Neural cell (in vitro differentiated cells): ENCODE measurements at regions not wholly inside any gene's neighbourhood (a gene's known extent, or its start where the extent isn't known, plus 50 kb on each side); places are given as distances from the start of the nearest gene placed in this dataset.

Experiments
- H2AFZ ChIP-seq: fragments of 200-600, 300-800 bp; sonication (generic), shearing (Covaris generic); 2 replicates; pipeline ENCODE4 v1.6.0; 2014; ENCODE audit warnings: low read depth, mild to moderate bottlenecking, antibody characterized with exemption, low read length, moderate library complexity
- H3F3A ChIP-seq: fragments of 200-600 bp; shearing (Covaris generic); 2 replicates; pipeline ENCODE4 v1.6.1; 2016; ENCODE audit warnings: mild to moderate bottlenecking, moderate library complexity, mixed read lengths, antibody characterized with exemption, low read length; ENCODE audit not compliant: insufficient read depth, poor library complexity, severe bottlenecking
- H3K27ac ChIP-seq: fragments of 200-600, 300-800 bp; sonication (generic), shearing (Covaris generic); 2 replicates; pipeline ENCODE4 v1.5.1; 2014; ENCODE audit warnings: mild to moderate bottlenecking, low read length, moderate library complexity
- H3K27me3 ChIP-seq: fragments of 300-800, 200-600 bp; sonication (generic), shearing (Covaris generic); 2 replicates; pipeline ENCODE4 v1.6.0; 2014; ENCODE audit warnings: mild to moderate bottlenecking, low read depth, low read length, moderate library complexity; ENCODE audit not compliant: insufficient read depth
- H3K36me3 ChIP-seq: fragments of 300-800, 200-600 bp; sonication (generic), shearing (Covaris generic); 2 replicates; pipeline ENCODE4 v1.5.1; 2014; ENCODE audit warnings: mild to moderate bottlenecking, antibody characterized with exemption, low read length, moderate library complexity; ENCODE audit not compliant: insufficient read depth
- H3K4me2 ChIP-seq: fragments of 300-800, 200-600 bp; sonication (generic), shearing (Covaris generic); 2 replicates; pipeline ENCODE4 v1.6.0; 2014; ENCODE audit warnings: mild to moderate bottlenecking, low read length
- H3K4me3 ChIP-seq: fragments of 300-800, 200-600 bp; sonication (generic), shearing (Covaris generic); 2 replicates; pipeline ENCODE4 v1.5.1; 2014; ENCODE audit warnings: mild to moderate bottlenecking, low read length, moderate library complexity
- H3K79me2 ChIP-seq: fragments of 200-600 bp; shearing (Covaris generic); replicated peaks from 2 replicates; pipeline ENCODE4 v1.6.0; 2014; ENCODE audit warnings: mild to moderate bottlenecking, low read length, moderate library complexity; ENCODE audit not compliant: insufficient read depth
- H3K9ac ChIP-seq: fragments of 300-800, 200-600 bp; sonication (generic), shearing (Covaris generic); 2 replicates; pipeline ENCODE4 v1.6.1; 2016; ENCODE audit warnings: mild to moderate bottlenecking, low read length, mixed read lengths
- H3K9me2 ChIP-seq: fragments of 200-600 bp; shearing (Covaris generic); 2 replicates; pipeline ENCODE4 v1.6.1; 2016; ENCODE audit warnings: mild to moderate bottlenecking, low read length, mixed read lengths; ENCODE audit not compliant: insufficient read depth
- H3K9me3 ChIP-seq: fragments of 200-600, 300-800 bp; sonication (generic), shearing (Covaris generic); 2 replicates; pipeline ENCODE4 v1.6.1; 2016; ENCODE audit warnings: mild to moderate bottlenecking, mixed run types, low read length, moderate library complexity, mixed read lengths
- H4K20me1 ChIP-seq: fragments of 200-600 bp; shearing (Covaris generic); 2 replicates; pipeline ENCODE4 v1.6.1; 2016; ENCODE audit warnings: mild to moderate bottlenecking, mixed run types; ENCODE audit not compliant: insufficient read depth
- EP300 ChIP-seq: fragments of 450-650 bp; conservative IDR thresholded peaks from 2 replicates; pipeline ENCODE4 v1.6.1; 2014; ENCODE audit warnings: antibody characterized with exemption, mild to moderate bottlenecking, moderate library complexity; ENCODE audit not compliant: poor library complexity, severe bottlenecking
- EZH2 ChIP-seq: fragments of 200-600, 300-800 bp; shearing (Covaris generic), sonication (generic); IDR thresholded peaks from 2 replicates; pipeline ENCODE4 v1.6.1; 2014; ENCODE audit warnings: antibody characterized with exemption, low read length, borderline replicate concordance, mild to moderate bottlenecking; ENCODE audit not compliant: insufficient read depth, poor library complexity, severe bottlenecking
- MXI1 ChIP-seq: fragments of 450-650 bp; conservative IDR thresholded peaks from 2 replicates; pipeline ENCODE4 v1.6.1; 2014; ENCODE audit warnings: antibody characterized with exemption, mild to moderate bottlenecking; ENCODE audit not compliant: poor library complexity, severe bottlenecking
- POLR2AphosphoS5 ChIP-seq: IDR thresholded peaks from 2 replicates; pipeline ENCODE4 v1.6.1; 2012
- RAD21 ChIP-seq: fragments of 450-650 bp; conservative IDR thresholded peaks from 2 replicates; pipeline ENCODE4 v1.6.1; 2014; ENCODE audit warnings: antibody characterized with exemption, mild to moderate bottlenecking, moderate library complexity
- SMC3 ChIP-seq: fragments of 450-650 bp; conservative IDR thresholded peaks from 2 replicates; pipeline ENCODE4 v1.6.1; 2014; ENCODE audit warnings: antibody characterized with exemption, mild to moderate bottlenecking, moderate library complexity; ENCODE audit not compliant: poor library complexity
- TAF1 ChIP-seq: IDR thresholded peaks from 2 replicates; pipeline ENCODE4 v1.6.1; 2012; ENCODE audit warnings: low read depth
- TF ChIP-seq, protein P1 (sequence below): IDR thresholded peaks from 2 replicates; pipeline ENCODE4 v1.6.1; 2012; ENCODE audit warnings: borderline replicate concordance
- TF ChIP-seq, protein P2 (sequence below): fragments of 450-650 bp; IDR thresholded peaks from 2 replicates; pipeline ENCODE4 v1.5.1; 2014; ENCODE audit warnings: antibody characterized with exemption, mild to moderate bottlenecking, moderate library complexity; ENCODE audit not compliant: poor library complexity, severe bottlenecking

DNA sequence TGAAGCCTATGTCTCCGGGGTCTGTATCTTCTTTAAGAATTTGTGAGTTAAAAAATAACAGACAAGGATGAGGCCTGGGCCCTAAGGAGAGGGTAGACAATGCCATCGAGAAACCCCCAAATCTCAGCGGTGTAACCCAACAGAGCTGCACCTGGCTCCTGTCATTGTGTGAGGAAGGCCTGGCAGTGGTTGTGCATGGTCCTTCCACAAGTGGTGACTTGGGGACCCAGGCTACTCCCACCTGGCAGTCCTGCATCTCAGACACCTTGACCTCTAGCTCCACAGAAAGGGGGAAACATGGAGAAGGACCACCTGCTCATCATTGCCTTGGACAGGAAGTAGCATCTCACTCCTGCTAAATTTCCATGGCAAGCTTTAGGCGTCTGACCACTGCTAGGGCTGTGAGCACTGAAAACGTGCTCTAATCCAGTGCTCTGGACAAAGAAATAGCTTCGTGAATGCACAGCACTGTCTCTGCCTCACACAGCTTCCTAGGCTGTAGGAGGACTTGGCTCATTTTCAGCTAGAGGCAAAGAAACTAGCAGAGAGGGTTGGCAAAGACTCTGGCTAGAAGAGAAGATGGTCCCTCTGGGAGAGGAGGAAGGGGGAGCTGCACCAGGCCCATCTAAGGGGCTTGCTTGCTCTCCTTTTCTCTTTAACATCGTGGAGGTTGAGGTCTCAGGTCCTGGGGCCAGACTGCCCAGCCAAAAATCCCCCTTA lies 273.9 kb upstream of the ZMIZ1 start:
- no peak overlapping the region for H3K9ac ChIP-seq
- H4K20me1 ChIP-seq = no peaks in the 10 kb centered on the region
- no peaks in the 10 kb centered on the region for H3F3A ChIP-seq
- H3K79me2 ChIP-seq = no peaks in the 10 kb centered on the region
- no peaks in the 10 kb centered on the region for H3K36me3 ChIP-seq
- H3K9me3 ChIP-seq = no peaks in the 10 kb centered on the region
- H3K4me2 ChIP-seq = no peak overlapping the region
- no peaks in the 10 kb centered on the region for H3K9me2 ChIP-seq
- H3K27ac ChIP-seq = no peak overlapping the region
- no peaks in the 10 kb centered on the region for H3K27me3 ChIP-seq
- no peak overlapping the region for H2AFZ ChIP-seq
- H3K4me3 ChIP-seq = no peak overlapping the region
- no peak for TF ChIP-seq RAD21

DNA sequence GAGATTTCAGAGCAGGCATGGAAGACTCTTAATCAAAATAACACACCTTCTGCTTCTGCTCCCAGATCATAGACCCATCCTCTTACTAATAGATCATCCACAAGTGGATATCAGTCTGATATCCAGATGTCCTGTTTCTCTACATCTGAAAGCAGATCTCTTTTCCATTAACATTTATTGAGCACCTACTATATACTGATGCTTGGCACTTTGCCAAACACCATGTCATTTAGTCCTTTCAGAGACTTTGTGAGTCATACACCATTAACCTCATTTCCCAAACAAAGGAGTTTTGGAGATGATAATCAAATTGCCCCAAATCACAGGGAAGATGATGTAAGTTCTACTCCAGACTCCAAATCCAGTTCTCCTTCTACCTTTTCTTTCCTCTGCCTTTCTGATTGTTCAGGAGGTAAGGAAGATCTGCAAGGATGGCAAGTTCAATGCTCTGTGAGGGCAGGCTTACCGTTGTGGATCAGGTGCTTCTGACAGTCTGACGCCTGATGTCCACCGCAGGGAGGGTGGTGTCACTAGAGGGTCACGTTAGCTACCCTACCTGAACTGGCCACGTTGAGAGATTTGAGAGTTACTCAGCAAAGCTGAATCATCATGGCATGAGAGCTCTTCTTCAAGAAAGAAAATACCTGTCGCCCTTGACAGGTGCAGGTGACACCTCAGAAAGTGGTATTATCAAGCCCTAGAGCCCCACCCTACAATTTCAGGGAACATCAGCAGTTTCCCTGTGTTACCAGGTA lies 269.6 kb upstream of the ZMIZ1 start:
- TF ChIP-seq, protein P1, sequence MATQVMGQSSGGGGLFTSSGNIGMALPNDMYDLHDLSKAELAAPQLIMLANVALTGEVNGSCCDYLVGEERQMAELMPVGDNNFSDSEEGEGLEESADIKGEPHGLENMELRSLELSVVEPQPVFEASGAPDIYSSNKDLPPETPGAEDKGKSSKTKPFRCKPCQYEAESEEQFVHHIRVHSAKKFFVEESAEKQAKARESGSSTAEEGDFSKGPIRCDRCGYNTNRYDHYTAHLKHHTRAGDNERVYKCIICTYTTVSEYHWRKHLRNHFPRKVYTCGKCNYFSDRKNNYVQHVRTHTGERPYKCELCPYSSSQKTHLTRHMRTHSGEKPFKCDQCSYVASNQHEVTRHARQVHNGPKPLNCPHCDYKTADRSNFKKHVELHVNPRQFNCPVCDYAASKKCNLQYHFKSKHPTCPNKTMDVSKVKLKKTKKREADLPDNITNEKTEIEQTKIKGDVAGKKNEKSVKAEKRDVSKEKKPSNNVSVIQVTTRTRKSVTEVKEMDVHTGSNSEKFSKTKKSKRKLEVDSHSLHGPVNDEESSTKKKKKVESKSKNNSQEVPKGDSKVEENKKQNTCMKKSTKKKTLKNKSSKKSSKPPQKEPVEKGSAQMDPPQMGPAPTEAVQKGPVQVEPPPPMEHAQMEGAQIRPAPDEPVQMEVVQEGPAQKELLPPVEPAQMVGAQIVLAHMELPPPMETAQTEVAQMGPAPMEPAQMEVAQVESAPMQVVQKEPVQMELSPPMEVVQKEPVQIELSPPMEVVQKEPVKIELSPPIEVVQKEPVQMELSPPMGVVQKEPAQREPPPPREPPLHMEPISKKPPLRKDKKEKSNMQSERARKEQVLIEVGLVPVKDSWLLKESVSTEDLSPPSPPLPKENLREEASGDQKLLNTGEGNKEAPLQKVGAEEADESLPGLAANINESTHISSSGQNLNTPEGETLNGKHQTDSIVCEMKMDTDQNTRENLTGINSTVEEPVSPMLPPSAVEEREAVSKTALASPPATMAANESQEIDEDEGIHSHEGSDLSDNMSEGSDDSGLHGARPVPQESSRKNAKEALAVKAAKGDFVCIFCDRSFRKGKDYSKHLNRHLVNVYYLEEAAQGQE = no peak
- no peak for TF ChIP-seq POLR2AphosphoS5
- TF ChIP-seq SMC3 = no peak
- TF ChIP-seq, protein P2, sequence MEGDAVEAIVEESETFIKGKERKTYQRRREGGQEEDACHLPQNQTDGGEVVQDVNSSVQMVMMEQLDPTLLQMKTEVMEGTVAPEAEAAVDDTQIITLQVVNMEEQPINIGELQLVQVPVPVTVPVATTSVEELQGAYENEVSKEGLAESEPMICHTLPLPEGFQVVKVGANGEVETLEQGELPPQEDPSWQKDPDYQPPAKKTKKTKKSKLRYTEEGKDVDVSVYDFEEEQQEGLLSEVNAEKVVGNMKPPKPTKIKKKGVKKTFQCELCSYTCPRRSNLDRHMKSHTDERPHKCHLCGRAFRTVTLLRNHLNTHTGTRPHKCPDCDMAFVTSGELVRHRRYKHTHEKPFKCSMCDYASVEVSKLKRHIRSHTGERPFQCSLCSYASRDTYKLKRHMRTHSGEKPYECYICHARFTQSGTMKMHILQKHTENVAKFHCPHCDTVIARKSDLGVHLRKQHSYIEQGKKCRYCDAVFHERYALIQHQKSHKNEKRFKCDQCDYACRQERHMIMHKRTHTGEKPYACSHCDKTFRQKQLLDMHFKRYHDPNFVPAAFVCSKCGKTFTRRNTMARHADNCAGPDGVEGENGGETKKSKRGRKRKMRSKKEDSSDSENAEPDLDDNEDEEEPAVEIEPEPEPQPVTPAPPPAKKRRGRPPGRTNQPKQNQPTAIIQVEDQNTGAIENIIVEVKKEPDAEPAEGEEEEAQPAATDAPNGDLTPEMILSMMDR = no peak
- TF ChIP-seq TAF1 = no peak
- no peak for TF ChIP-seq MXI1
- no peak for TF ChIP-seq EP300
- TF ChIP-seq EZH2 = no peak
- TF ChIP-seq RAD21 = no peak
- H3K9me2 ChIP-seq = no peaks in the 10 kb centered on the region
- H3K27me3 ChIP-seq = no peaks in the 10 kb centered on the region
- H3F3A ChIP-seq = no peaks in the 10 kb centered on the region
- H4K20me1 ChIP-seq = no peaks in the 10 kb centered on the region
- no peak overlapping the region for H3K27ac ChIP-seq
- H3K36me3 ChIP-seq = no peaks in the 10 kb centered on the region
- H3K4me2 ChIP-seq = no peak overlapping the region
- no peak overlapping the region for H3K4me3 ChIP-seq
- H3K9me3 ChIP-seq = no peaks in the 10 kb centered on the region
- no peak overlapping the region for H3K9ac ChIP-seq
- no peaks in the 10 kb centered on the region for H3K79me2 ChIP-seq
- H2AFZ ChIP-seq = no peak overlapping the region
